Neuron (in vitro differentiated cells): ENCODE measurements at regions not wholly inside any gene's neighbourhood (a gene's known extent, or its start where the extent isn't known, plus 50 kb on each side); places are given as distances from the start of the nearest gene placed in this dataset.

Source experiments
- H2AFZ ChIP-seq: one replicate; pipeline ENCODE4 v1.6.1; 2013; ENCODE audit warnings: low read depth, mild to moderate bottlenecking, inconsistent platforms, low read length, moderate library complexity
- H3K27me3 ChIP-seq: one replicate; pipeline ENCODE4 v1.6.1; 2013; ENCODE audit warnings: low read length; ENCODE audit not compliant: insufficient read depth
- H3K36me3 ChIP-seq: one replicate; pipeline ENCODE4 v1.6.1; 2013; ENCODE audit warnings: low read length; ENCODE audit not compliant: insufficient read depth
- H3K4me1 ChIP-seq: one replicate; pipeline ENCODE4 v1.6.1; 2013; ENCODE audit warnings: low read length; ENCODE audit not compliant: insufficient read depth
- H3K4me3 ChIP-seq: 2 replicates; pipeline ENCODE4 v1.5.1; 2013; ENCODE audit warnings: mild to moderate bottlenecking, low read length, moderate library complexity
- H3K9me3 ChIP-seq: one replicate; pipeline ENCODE4 v1.6.1; 2013; ENCODE audit warnings: low read length

DNA sequence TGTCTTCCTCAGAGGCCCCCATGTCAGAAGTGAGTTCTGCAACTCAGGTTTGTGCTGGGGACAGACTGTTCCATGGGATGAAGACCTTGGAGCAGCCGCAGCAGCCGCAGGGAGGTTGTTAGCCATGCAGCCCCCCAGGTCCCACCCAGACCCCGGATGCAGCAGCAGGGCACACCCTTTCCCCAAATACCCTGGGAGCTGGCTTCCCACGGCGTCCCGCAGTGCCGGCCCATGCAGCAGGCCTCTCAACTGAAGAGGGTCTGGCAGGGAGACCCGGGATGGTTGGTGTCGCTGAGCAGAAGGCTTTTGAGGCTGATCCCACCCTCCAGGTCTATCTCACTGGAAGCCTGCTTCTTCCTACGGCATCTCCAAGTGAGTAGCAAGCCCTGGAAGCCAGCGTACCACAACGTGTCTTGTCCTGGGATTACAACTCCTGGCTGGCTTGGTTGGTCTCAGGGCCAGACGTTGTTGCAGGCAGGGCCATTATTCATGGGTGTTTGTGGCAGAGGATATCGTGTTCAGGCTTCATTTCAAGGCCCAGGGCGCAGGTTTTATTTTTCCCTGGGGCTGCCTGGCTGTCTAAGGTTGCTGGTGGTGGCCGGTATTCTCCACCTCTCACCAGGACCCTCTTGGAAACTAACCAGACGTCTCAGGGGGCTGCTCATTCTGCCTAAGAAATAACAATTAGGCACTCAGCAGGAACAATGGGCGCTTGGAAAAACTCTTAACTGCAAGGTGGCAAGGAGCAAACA is 223.2 kb downstream of the C16orf95 start:
- H3K27me3 ChIP-seq = peaks cover 2% of the 10 kb centered on the region
- no peaks in the 10 kb centered on the region for H3K36me3 ChIP-seq
- no peak overlapping the region for H3K4me3 ChIP-seq
- H3K9me3 ChIP-seq = no peaks in the 10 kb centered on the region
- peaks cover 5% of the 10 kb centered on the region for H3K4me1 ChIP-seq
- H2AFZ ChIP-seq = no peak overlapping the region

DNA sequence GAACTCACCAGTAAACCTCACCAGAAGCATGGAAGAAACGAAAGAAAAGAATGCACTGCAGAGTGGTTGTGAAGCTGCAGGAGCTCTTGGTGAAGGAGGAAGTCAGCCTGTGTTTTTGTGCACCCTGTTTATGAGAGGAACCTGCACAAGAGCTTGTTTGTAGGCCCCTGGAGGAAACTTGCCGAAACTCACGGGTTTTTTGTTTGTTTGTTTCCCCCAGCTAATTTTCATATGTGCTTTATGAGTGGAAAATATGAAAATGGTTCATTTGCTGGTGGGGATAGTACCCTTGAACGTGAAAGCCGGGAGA is 222.7 kb downstream of the C16orf95 start:
- Histone ChIP-seq H3K4me1 (peaks cover 10% of the 10 kb centered on the region), H3K4me3 (no peak overlapping the region), H2AFZ (no peak overlapping the region), H3K27me3 (peaks cover 2% of the 10 kb centered on the region), H3K36me3 (no peaks in the 10 kb centered on the region), H3K9me3 (no peaks in the 10 kb centered on the region)

DNA sequence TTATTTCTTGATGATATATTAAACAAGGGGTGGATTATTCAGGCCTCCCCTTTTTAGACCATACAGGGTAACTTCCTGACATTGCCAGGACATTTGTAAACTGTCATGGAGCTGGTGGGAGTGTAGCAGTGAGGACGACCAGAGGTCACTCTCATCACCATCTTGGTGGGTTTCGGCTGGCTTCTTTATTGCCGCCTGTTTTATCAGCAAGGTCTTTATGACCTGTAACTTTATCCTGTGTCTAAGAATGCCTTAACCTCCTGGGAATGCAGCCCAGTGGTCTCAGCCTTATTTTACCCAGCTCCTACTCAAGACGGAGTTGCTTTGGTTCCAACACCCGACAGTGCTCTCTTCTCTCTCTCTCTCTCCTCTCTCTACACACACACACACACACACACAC is 221.9 kb downstream of the C16orf95 start:
- Histone ChIP-seq H3K4me1 (peaks cover 15% of the 10 kb centered on the region), H3K4me3 (no peak overlapping the region), H3K36me3 (no peaks in the 10 kb centered on the region), H3K27me3 (peaks cover 2% of the 10 kb centered on the region), H2AFZ (no peak overlapping the region), H3K9me3 (no peaks in the 10 kb centered on the region)

DNA sequence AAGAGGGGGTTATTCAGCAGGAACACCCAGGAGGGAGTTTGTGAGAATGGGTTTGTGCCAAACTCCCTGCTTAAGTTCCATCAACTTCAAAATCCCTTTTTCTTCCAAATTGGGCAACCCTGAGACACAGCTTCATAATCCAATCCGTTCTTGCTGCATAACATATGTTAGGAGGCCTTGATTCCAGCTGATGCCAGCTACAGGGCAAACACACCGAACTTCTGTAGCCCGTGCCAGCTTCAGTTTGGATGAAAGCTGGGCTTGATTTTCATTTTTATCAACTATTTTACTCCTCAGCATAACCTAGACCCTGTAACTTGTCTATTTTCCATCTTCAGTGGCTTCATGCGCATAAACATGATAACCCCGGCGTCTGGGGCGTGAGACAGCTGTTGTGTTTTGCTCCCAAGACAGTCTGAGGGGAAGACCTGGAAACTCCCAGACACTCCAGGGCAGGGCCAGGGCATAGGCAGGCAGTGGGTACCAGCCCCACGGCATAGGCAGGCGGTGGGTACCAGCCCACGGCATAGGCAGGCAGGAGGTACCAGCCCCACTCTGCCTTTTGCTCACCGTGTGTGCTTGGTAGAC is 220.4 kb downstream of the C16orf95 start:
- no peak overlapping the region for H2AFZ ChIP-seq

DNA sequence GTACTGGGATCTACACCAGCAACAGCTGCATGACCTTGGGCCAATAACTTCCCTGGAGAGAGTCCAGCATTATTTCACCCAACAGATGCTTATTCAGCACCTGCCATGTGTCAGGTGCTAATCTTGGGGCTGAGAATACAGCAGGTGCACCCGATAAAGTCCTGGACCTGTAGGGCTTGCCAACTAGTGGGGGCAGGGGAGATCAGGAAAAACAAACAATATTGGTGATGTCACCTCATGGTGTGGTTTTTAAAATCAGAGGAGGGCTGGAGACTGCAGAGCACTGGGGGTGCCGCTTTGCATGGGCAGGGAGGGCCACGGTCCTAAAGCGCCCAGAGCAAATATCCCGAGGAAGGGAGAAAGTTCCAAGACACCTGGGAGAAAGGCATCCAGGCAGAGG is 218.8 kb downstream of the C16orf95 start:
- no peak overlapping the region for H2AFZ ChIP-seq
- H3K36me3 ChIP-seq = no peaks in the 10 kb centered on the region
- H3K27me3 ChIP-seq = peaks cover 2% of the 10 kb centered on the region
- no peaks in the 10 kb centered on the region for H3K9me3 ChIP-seq
- H3K4me3 ChIP-seq = no peak overlapping the region
- H3K4me1 ChIP-seq = peaks cover 15% of the 10 kb centered on the region

More for the DNA sequence above, 220.4 kb downstream of the C16orf95 start:
- no peaks in the 10 kb centered on the region for H3K36me3 ChIP-seq
- H3K4me1 ChIP-seq = peaks cover 15% of the 10 kb centered on the region
- H3K27me3 ChIP-seq = peaks cover 2% of the 10 kb centered on the region
- no peaks in the 10 kb centered on the region for H3K9me3 ChIP-seq
- no peak overlapping the region for H3K4me3 ChIP-seq

DNA sequence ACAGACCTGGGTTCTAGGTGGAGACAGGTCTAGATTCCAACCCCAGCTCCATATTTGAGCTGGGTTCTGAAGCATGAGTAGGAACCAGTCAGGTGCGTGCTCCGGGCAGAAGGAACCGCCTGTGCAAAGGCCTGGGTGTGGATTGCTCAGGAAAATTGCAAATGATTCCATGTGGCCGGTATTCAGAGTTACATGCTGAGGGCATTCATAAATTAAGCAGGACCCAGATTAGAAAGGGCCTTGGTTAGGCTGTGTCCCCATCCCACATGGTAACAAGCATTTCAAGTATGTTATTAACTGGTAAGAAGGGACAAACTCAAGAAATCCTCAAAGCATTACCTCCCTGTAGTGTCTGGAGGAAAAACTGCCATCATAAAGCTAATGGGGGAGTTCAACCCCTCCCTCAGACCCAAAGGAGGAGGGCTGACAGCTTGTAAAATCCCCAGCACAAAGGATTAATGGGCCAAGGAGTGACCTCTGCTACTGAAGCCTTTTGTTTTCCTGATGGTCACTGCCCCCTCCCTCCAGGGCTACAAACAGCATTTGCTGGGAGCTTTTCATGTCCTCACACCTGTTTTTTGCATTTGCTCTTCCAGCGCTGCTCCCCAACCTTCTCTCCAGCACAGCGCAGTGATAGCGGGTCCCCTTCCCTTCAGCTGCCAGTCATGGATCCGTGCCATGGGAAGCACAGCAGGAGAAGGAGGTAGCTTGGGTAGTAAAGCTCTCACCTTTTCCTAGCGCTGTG is 218.0 kb downstream of the C16orf95 start:
- H2AFZ ChIP-seq = no peak overlapping the region
- no peaks in the 10 kb centered on the region for H3K9me3 ChIP-seq
- H3K4me1 ChIP-seq = peaks cover 15% of the 10 kb centered on the region

DNA sequence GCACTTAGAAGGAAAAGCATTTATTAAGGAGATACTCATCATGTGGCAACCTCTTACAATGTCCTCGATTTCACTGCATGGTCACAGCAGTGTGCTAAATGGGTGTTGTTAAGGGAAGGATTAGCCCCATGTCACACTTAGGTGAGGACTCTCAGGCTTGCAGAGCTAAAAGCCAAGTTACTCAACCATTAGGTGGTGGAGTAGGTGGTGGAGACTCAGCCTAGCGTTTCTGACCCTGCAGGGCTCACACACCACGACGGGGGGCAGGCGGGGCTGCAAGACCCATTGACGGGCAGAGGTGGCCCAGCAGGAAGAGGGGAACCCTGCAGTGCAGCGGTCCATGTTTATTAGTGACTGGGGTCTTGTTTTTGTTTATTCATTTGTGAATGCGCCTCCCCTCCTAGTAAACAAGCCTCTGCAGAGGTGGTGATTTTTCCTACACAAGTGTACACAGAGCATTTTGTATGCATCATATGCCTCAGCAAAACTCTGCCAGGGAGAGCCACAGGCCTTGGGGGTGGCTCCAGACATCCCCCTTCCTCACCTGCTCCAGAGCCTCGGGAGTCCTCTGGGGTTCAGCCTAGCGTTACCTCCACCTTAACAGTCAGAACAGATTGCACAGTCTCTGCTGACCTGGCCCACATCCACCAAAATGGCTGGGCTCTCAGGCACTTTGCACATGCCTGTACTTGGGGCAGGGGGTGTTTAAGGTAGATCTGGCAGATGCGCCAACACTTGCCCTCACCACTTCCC is 216.7 kb downstream of the C16orf95 start:
- Histone ChIP-seq H3K4me1 (peaks cover 15% of the 10 kb centered on the region), H3K9me3 (no peaks in the 10 kb centered on the region), H2AFZ (no peak overlapping the region), H3K27me3 (peaks cover 2% of the 10 kb centered on the region), H3K36me3 (no peaks in the 10 kb centered on the region), H3K4me3 (no peak overlapping the region)

More for the DNA sequence above, 218.0 kb downstream of the C16orf95 start:
- peaks cover 2% of the 10 kb centered on the region for H3K27me3 ChIP-seq
- no peaks in the 10 kb centered on the region for H3K36me3 ChIP-seq
- no peak overlapping the region for H3K4me3 ChIP-seq

DNA sequence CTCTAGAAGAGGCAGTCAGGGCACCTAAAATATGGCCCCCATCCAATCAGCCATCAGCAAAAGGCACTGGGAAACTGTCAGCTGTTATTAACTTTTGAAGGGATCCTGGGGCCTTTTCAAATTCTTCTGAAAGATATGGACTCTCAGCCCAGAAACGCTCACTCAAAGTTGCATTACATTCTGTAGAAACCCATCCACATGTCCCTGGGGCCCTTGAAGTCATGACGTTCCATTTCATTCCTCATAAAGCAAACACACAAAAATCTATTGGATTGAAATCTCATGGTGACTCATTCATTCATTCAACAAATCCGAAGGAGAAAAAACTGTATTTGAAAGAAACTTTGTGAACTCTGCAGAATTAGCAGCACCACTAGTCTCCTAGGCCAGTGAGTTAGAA is 215.3 kb downstream of the C16orf95 start:
- Histone ChIP-seq H3K4me3 (no peak overlapping the region), H3K27me3 (no peaks in the 10 kb centered on the region), H3K9me3 (no peaks in the 10 kb centered on the region), H3K4me1 (peaks cover 15% of the 10 kb centered on the region), H2AFZ (no peak overlapping the region), H3K36me3 (no peaks in the 10 kb centered on the region)

DNA sequence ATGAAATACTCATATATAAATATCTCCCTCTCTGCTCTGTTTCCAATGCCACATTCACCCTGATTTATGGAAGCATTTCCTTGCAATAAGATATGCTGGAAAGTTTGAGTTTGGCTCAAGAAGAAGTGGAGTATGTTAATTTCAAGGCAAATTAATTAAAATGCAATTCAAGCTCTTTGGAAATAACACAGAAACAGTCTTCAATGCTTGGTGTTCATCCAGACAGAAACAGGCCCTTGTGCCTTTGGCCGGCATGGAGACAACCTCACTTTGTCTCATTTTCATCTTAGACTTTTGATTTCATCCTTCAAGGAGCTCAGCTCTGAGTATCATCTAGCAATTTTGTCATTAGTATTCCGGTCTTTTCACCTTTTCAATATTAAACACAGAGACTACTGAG is 210.0 kb downstream of the C16orf95 start:
- no peaks in the 10 kb centered on the region for H3K9me3 ChIP-seq
- no peak overlapping the region for H2AFZ ChIP-seq
- no peaks in the 10 kb centered on the region for H3K27me3 ChIP-seq
- H3K4me3 ChIP-seq = no peak overlapping the region
- H3K36me3 ChIP-seq = no peaks in the 10 kb centered on the region
- H3K4me1 ChIP-seq = no peaks in the 10 kb centered on the region

DNA sequence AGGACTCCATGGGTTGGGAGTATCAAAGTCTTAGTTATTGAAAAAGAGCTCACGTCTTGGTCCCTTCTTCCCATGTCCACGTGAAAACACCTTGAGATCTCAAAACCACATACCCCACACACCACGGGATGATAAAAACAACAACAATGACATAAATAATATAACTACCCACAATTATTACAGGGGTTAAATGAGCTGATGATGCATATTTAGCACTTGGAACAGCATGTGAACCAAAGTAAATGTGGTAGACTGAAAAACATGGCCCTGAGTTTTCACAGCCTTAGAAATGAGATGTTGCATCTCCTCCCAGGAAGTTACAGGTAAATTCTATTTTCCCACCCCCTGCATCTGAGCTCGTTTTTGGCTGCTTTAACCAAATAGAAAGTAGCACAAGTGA is 208.9 kb downstream of the C16orf95 start:
- Histone ChIP-seq H3K4me1 (no peaks in the 10 kb centered on the region), H3K9me3 (no peaks in the 10 kb centered on the region)

DNA sequence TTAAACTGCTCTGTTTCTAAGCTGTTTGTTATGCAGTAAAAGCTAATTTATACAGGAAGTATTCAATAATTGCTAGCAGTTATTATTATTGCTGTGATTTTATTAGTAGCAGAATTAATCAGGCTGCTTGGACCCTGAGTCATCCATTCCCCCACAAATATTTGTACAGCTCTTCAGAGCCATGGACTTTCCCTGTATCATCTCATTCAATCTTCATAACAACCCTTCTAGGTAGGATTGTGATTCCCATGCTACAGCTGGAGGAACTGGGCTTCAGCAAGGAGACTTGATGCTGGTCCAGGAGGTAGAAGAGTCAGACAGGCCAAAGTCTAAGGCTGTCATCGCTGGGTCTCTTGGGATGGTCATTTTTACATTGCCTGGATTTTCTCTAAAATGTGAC is 208.3 kb downstream of the C16orf95 start:
- no peak overlapping the region for H2AFZ ChIP-seq
- H3K4me1 ChIP-seq = no peaks in the 10 kb centered on the region
- H3K4me3 ChIP-seq = no peak overlapping the region
- no peaks in the 10 kb centered on the region for H3K27me3 ChIP-seq
- H3K9me3 ChIP-seq = no peaks in the 10 kb centered on the region
- H3K36me3 ChIP-seq = no peaks in the 10 kb centered on the region

More for the DNA sequence above, 208.9 kb downstream of the C16orf95 start:
- Histone ChIP-seq H3K27me3 (no peaks in the 10 kb centered on the region), H2AFZ (no peak overlapping the region), H3K4me3 (no peak overlapping the region), H3K36me3 (no peaks in the 10 kb centered on the region)

DNA sequence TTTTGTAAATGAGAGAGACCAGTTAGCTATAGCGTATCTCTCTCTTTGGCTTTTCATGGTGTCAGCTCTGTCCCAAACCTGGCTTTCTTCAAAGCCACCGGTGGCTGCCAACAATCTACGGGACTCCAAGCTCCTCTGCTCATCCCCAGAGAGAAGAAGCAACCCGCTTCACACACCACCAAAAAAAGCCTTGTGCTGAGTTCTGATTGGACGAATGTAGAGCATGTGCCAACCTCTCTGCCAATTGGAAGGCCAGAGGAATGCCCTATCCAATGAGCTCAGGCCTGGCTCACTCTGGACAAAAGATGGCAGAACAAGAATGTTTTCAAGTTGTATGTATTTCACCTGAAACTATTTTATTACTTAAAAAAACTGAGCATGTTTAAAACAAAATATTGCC is 202.4 kb downstream of the C16orf95 start:
- Histone ChIP-seq H2AFZ (no peak overlapping the region), H3K27me3 (no peaks in the 10 kb centered on the region), H3K4me1 (no peaks in the 10 kb centered on the region), H3K9me3 (no peaks in the 10 kb centered on the region), H3K36me3 (no peaks in the 10 kb centered on the region), H3K4me3 (no peak overlapping the region)

DNA sequence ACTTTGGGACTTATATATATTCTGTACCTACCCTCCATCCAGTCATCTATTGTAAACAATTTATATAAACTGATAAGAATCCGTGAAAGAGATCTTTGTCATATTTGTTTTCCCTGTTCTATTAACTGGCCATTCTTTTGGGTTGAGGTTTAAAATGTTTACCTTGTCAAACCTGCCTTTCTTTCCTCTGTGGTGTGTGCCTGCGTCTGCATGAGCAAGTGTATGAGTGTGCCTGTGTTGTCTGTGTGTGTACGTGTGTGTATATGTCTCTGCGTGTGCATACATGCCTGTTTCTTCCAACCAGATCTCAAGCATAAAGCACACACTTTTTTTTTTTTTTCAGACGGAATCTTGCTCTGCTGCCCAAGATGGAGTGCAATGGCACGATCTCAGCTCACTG is 201.5 kb downstream of the C16orf95 start:
- Histone ChIP-seq H3K4me1 (no peaks in the 10 kb centered on the region), H3K36me3 (no peaks in the 10 kb centered on the region), H3K27me3 (no peaks in the 10 kb centered on the region), H3K4me3 (no peak overlapping the region), H2AFZ (no peak overlapping the region), H3K9me3 (no peaks in the 10 kb centered on the region)
